CD4-positive, CD25-positive, alpha-beta regulatory T cell (primary cell): ENCODE measurements at regions not wholly inside any gene's neighbourhood (a gene's known extent, or its start where the extent isn't known, plus 50 kb on each side); places are given as distances from the start of the nearest gene placed in this dataset.

ENCODE experiments used
- ATAC-seq, 2 donors: fragments of 150-1000 bp; cut with Tn5 transposase; one replicate each; pipeline ENCODE4 v1.10.0; 2021; ENCODE audit warnings: low read depth in 2 of 2, moderate number of reproducible peaks in 2 of 2, moderate library complexity in 1 of 2
- DNase-seq, 3 donors: peaks; one replicate each; pipeline versions ENCODE4 v3.0.0 to v3.0.0-alpha.2; 2012 to 2022; ENCODE audit warnings: mixed read lengths in 1 of 3
- H3K27ac ChIP-seq: one replicate; pipeline ENCODE4 v1.7.0; 2013; ENCODE audit warnings: mild to moderate bottlenecking, low read length; ENCODE audit not compliant: insufficient read depth, poor library complexity, severe bottlenecking
- H3K27me3 ChIP-seq: one replicate; pipeline ENCODE4 v1.7.0; 2013; ENCODE audit warnings: low read length; ENCODE audit not compliant: control insufficient read depth, insufficient read depth
- H3K36me3 ChIP-seq: one replicate; pipeline ENCODE4 v1.7.0; 2013; ENCODE audit warnings: mild to moderate bottlenecking, low read length, moderate library complexity; ENCODE audit not compliant: control insufficient read depth, insufficient read depth
- H3K4me1 ChIP-seq: 2 replicates; pipeline ENCODE4 v1.7.0; 2013; ENCODE audit warnings: mild to moderate bottlenecking, low read length; ENCODE audit not compliant: insufficient read depth, control insufficient read depth, poor library complexity, severe bottlenecking
- H3K4me3 ChIP-seq: one replicate; pipeline ENCODE4 v1.7.0; 2013; ENCODE audit warnings: low read depth, mild to moderate bottlenecking, low read length, moderate library complexity
- H3K9me3 ChIP-seq, 2 experiments: 1 replicate in 1 of 2; 2 replicates in 1 of 2; pipeline ENCODE4 v1.7.0; 2013; ENCODE audit warnings: low read length in 2 of 2, mild to moderate bottlenecking in 1 of 2, moderate library complexity in 1 of 2; ENCODE audit not compliant: control insufficient read depth in 2 of 2
- H3K27ac Mint-ChIP-seq, 3 donors: one replicate each; pipeline ENCODE4 v1.8.0; 2020 to 2022; ENCODE audit warnings: mild to moderate bottlenecking in 3 of 3, mixed read lengths in 3 of 3, moderate library complexity in 2 of 3
- H3K27me3 Mint-ChIP-seq: one replicate; pipeline ENCODE4 v1.8.0; 2022; ENCODE audit warnings: mild to moderate bottlenecking, mixed read lengths
- H3K36me3 Mint-ChIP-seq: one replicate; pipeline ENCODE4 v1.8.0; 2020; ENCODE audit warnings: mixed read lengths
- H3K4me1 Mint-ChIP-seq, 4 donors: one replicate each; pipeline ENCODE4 v1.8.0; 2020 to 2022; ENCODE audit warnings: mixed read lengths in 4 of 4, mild to moderate bottlenecking in 1 of 4
- H3K4me3 Mint-ChIP-seq, 4 donors: one replicate each; pipeline ENCODE4 v1.8.0; 2020 to 2022; ENCODE audit warnings: mild to moderate bottlenecking in 4 of 4, mixed read lengths in 4 of 4, moderate library complexity in 3 of 4
- H3K9me3 Mint-ChIP-seq, 7 donors: one replicate each; pipeline ENCODE4 v1.8.0; 2020 to 2022; ENCODE audit warnings: mixed read lengths in 7 of 7, mild to moderate bottlenecking in 3 of 7, moderate library complexity in 2 of 7

DNA sequence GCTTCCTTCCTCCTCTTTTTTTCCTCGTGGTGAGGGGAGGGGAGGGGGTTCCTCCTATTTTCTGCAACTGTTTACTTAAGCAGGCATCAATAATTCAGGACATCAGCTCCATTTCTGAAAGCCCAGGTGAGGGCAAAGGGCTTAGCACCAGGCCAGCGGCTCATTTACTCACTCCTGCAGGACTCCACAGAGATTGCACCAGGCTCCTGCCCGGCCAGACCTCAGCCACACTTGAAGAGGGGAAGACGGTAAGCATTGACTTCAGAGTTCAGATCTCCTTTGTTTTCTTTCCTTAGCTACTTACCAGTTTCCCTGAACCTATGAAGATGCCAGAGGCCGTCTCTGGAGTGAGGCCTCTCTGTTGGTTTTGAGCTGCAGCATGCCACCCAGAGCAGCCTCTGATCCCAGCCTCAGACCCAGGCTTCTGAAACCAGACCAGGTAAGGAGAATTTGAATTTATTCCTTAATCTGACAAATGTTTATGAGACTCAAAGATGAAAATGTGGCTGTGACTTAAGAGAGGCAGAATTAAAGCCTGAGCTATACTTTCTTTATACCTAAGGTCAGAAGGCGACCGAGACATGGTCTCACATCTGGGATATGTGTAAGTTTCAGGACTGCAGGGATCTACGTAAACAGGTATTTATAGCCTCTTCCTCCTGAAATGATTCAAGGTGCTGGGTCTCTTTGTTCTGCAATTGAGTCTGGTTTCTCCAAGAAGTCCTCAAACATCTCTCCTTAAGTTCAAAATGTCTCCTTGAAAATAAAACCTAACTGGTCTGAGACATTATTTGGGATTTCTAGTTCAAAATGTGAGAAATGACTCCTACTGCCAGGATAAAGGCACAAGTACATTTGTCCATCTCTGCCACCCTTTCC is 272.5 kb upstream of the RUNX1 start:
- DNase-seq (no peak), ATAC-seq (no peak)
- H3K27me3 Mint-ChIP-seq: peaks cover 14% of the 10 kb centered on the region
- no peaks in the 10 kb centered on the region for H3K9me3 ChIP-seq
- no peaks in the 10 kb centered on the region for H3K36me3 Mint-ChIP-seq
- H3K4me3 Mint-ChIP-seq: no peak overlapping the region
- no peaks in the 10 kb centered on the region for H3K27me3 ChIP-seq
- no peaks in the 10 kb centered on the region for H3K4me1 Mint-ChIP-seq
- H3K27ac ChIP-seq: no peak overlapping the region
- no peaks in the 10 kb centered on the region for H3K36me3 ChIP-seq
- no peaks in the 10 kb centered on the region for H3K4me1 ChIP-seq
- no peak overlapping the region for H3K27ac Mint-ChIP-seq
- peaks cover 0 to 3% (median 0%) of the 10 kb centered on the region in 7 donors for H3K9me3 Mint-ChIP-seq
- no peak overlapping the region for H3K4me3 ChIP-seq

DNA sequence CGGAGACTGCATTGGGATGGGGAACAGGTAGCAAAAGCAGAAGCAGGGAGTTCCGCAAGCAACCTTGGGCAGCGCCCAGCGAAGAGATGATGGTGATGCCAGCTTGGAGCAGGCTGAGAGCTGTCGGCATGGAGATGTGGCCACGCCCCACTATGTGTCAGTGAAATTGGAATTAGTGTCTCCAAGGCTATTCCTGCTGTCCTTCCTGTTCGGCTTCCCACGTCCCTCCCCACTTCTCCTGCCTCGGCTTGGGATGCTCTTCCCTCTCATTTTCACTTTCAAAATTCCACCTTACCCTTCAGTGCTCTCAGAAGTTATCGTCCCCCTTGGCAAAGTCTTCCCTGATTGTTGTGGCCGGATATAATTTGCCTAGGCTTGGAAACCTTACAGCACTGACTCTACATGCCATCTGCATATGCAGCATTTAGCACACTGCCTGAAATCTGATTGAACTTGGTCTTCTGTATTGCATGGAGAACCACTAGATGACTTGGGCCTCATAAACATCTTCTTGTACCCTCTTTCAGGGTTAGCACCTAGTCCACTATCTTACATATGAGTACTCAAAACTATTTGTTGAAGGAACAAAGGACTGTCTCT is 270.7 kb upstream of the RUNX1 start:
- no peaks in the 10 kb centered on the region for H3K27me3 ChIP-seq
- no peaks in the 10 kb centered on the region for H3K9me3 ChIP-seq
- no peaks in the 10 kb centered on the region for H3K4me1 ChIP-seq
- H3K36me3 ChIP-seq: no peaks in the 10 kb centered on the region
- no peaks in the 10 kb centered on the region for H3K4me1 Mint-ChIP-seq
- ATAC-seq (no peak), DNase-seq (no peak)
- H3K9me3 Mint-ChIP-seq: peaks cover 0 to 3% (median 0%) of the 10 kb centered on the region in 7 donors
- H3K27me3 Mint-ChIP-seq: peaks cover 18% of the 10 kb centered on the region
- H3K27ac ChIP-seq: no peak overlapping the region
- no peak overlapping the region for H3K4me3 ChIP-seq
- no peaks in the 10 kb centered on the region for H3K36me3 Mint-ChIP-seq
- no peak overlapping the region for H3K27ac Mint-ChIP-seq
- no peak overlapping the region for H3K4me3 Mint-ChIP-seq

DNA sequence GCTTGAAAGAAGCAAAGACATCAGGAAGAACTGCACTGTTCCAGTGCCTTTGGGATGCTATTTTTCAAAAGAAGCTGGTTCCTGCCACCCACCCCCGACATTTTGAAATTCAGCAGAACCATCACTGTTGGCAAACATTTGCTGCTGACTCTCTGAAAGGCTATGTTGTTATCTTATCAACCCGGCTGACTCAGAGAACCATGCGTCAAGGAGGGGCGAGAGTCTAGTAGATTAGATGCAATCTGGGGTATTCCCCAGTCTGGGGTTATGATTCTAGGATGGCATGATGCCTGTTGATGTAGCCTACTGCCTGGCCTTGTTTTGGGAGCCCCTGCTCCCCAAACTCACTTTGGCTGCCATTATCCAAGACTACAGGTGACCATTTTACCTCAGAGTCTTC is 267.8 kb upstream of the RUNX1 start:
- Mint-ChIP-seq H3K27ac (no peak overlapping the region), H3K4me1 (no peaks in the 10 kb centered on the region), H3K36me3 (no peaks in the 10 kb centered on the region), H3K27me3 (peaks cover 13% of the 10 kb centered on the region), H3K4me3 (no peak overlapping the region), H3K9me3 (peaks cover 0 to 3% (median 0%) of the 10 kb centered on the region in 7 donors)
- Histone ChIP-seq H3K4me1 (no peaks in the 10 kb centered on the region), H3K36me3 (no peaks in the 10 kb centered on the region), H3K9me3 (no peaks in the 10 kb centered on the region), H3K4me3 (no peak overlapping the region), H3K27ac (no peak overlapping the region), H3K27me3 (no peaks in the 10 kb centered on the region)
- no peak for DNase-seq
- ATAC-seq: no peak

DNA sequence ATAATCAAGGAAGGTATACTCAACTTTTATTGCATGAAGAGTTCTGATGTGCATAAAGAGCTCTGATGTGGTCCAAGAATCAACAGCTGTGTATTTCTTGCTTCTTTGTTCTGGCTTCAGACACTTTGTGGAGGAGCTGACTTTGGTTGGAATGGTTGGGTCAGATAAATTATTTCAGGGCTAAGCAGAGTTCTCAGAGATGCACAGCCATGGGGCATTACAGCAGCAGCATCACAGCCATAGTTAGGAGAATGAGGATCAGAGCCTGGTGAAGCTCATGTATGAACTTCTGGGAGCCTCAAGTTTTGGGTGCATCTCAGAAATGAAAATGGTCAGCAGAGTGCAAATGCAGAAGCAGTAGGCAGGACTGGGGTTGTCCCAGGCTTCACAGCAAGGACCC is 267.4 kb upstream of the RUNX1 start:
- no peak overlapping the region for H3K27ac ChIP-seq
- no peaks in the 10 kb centered on the region for H3K4me1 Mint-ChIP-seq
- no peaks in the 10 kb centered on the region for H3K36me3 Mint-ChIP-seq
- no peak overlapping the region for H3K4me3 Mint-ChIP-seq
- no peak for DNase-seq
- H3K9me3 ChIP-seq: no peaks in the 10 kb centered on the region
- ATAC-seq: no peak
- no peaks in the 10 kb centered on the region for H3K27me3 ChIP-seq
- H3K4me3 ChIP-seq: no peak overlapping the region
- no peaks in the 10 kb centered on the region for H3K4me1 ChIP-seq
- H3K36me3 ChIP-seq: no peaks in the 10 kb centered on the region
- H3K27me3 Mint-ChIP-seq: peaks cover 13% of the 10 kb centered on the region
- peaks cover 0 to 3% (median 0%) of the 10 kb centered on the region in 7 donors for H3K9me3 Mint-ChIP-seq
- H3K27ac Mint-ChIP-seq: no peak overlapping the region

DNA sequence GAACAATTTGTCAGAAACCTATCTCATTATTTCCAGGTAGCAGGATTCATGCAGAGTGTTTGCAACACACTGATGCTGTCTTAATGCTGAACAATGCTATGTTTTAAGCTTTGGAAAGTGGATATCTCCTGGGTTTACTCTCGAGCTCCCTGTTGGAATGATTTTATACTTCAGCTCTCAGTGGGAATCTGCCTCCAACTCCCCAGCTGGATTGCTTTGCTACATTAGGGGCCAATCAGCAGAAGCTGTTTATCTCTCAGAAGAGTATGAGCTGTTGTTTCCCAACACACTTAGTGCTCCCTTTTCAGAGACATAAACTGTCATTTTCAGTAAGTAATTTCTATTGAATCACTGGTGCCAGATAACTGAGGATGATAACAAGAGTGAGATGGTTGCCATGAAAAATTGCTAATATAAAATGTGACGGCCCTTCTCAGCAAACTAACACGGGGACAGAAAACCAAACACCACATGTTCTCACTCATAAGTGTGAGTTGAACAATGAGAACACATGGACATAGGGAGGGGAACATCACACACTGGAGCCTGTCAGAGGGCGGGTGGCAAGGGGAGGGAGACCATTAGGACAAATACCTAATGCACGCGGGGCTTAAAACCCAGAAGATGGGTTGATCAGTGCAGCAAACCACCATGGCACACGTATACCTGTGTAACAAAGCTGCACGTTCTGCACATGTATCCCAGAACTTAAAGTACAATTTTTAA is 265.9 kb upstream of the RUNX1 start:
- no peak overlapping the region for H3K4me3 Mint-ChIP-seq
- peaks cover 0 to 3% (median 0%) of the 10 kb centered on the region in 7 donors for H3K9me3 Mint-ChIP-seq
- Histone ChIP-seq H3K27me3 (no peaks in the 10 kb centered on the region), H3K9me3 (no peaks in the 10 kb centered on the region), H3K36me3 (no peaks in the 10 kb centered on the region), H3K27ac (no peak overlapping the region), H3K4me1 (no peaks in the 10 kb centered on the region), H3K4me3 (no peak overlapping the region)
- no peak overlapping the region for H3K27ac Mint-ChIP-seq
- peaks cover 17% of the 10 kb centered on the region for H3K27me3 Mint-ChIP-seq
- H3K4me1 Mint-ChIP-seq: no peaks in the 10 kb centered on the region
- DNase-seq: no peak
- no peaks in the 10 kb centered on the region for H3K36me3 Mint-ChIP-seq
- no peak for ATAC-seq

DNA sequence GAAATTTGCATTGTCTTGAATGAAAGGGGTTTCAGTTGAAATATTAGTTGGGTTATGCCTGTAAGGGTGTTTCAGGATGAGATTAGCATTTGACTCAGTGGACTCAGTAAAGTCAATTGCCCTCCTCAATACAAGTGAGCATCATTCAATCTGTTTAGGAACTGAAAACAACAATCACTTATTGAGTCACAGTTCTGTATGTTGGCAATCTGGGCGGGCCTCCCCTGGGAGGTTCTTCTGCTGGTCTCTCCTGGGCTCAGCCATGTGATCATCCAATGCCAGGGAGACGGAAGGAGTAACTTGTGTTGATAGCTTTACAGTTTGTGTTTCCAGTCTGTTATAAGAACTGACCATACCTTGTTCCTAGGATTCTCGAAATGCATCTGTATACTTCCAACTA is 262.9 kb upstream of the RUNX1 start:
- no peaks in the 10 kb centered on the region for H3K27me3 ChIP-seq
- Mint-ChIP-seq H3K4me3 (no peak overlapping the region), H3K27ac (no peak overlapping the region)

DNA sequence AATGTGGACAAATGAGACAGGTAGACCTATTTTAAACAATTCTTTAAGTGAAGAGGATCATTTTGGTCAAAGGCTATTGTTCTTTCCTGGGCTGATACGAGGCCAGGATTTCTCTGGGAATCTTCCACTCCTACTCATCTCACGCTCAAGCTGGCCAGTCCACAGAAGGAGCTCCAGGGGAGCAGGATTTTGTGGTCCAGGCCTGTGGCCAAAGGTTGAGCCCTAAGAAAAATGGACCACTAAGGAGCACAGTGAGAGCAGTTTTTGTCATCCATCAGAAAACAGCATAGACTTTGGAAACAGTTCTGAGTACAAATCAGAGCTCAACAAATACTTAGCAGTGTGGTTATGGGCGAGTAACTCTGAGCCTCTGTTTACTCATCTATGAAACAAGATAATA is 260.2 kb upstream of the RUNX1 start:
- peaks cover 16% of the 10 kb centered on the region for H3K27me3 Mint-ChIP-seq
- no peaks in the 10 kb centered on the region for H3K9me3 ChIP-seq

More for the DNA sequence above, 262.9 kb upstream of the RUNX1 start:
- H3K27me3 Mint-ChIP-seq: peaks cover 12% of the 10 kb centered on the region
- H3K36me3 Mint-ChIP-seq: no peaks in the 10 kb centered on the region
- Histone ChIP-seq H3K4me1 (no peaks in the 10 kb centered on the region), H3K27ac (no peak overlapping the region), H3K36me3 (no peaks in the 10 kb centered on the region), H3K4me3 (no peak overlapping the region), H3K9me3 (no peaks in the 10 kb centered on the region)
- peaks cover 0 to 5% (median 0%) of the 10 kb centered on the region in 7 donors for H3K9me3 Mint-ChIP-seq
- DNase-seq: no peak
- ATAC-seq: no peak
- H3K4me1 Mint-ChIP-seq: no peaks in the 10 kb centered on the region

More for the DNA sequence above, 260.2 kb upstream of the RUNX1 start:
- no peaks in the 10 kb centered on the region for H3K4me1 ChIP-seq
- no peak overlapping the region for H3K27ac ChIP-seq
- no peak for DNase-seq
- H3K36me3 ChIP-seq: no peaks in the 10 kb centered on the region
- H3K4me3 Mint-ChIP-seq: no peak overlapping the region
- no peaks in the 10 kb centered on the region for H3K36me3 Mint-ChIP-seq
- ATAC-seq: no peak
- H3K4me3 ChIP-seq: no peak overlapping the region
- H3K4me1 Mint-ChIP-seq: no peaks in the 10 kb centered on the region
- H3K27me3 ChIP-seq: peaks cover 2% of the 10 kb centered on the region
- H3K9me3 Mint-ChIP-seq: peaks cover 0 to 5% (median 0%) of the 10 kb centered on the region in 7 donors
- H3K27ac Mint-ChIP-seq: no peak overlapping the region
